ENCODE measurements at regions not wholly inside any gene's neighbourhood (a gene's known extent, or its start where the extent isn't known, plus 50 kb on each side); places are given as distances from the start of the nearest gene placed in this dataset.
"Not testable (repeated sequence)": the region's sequence is repeated elsewhere in the genome, so short reads cannot be mapped to it uniquely, and the experiment has no call there.

GRCh38 chr2:122080871-122081270 is 325.4 kb downstream of the TSN start:
- Mint-ChIP-seq H3K4me3 (ENCODE audit: unreplicated experiment) (no peak overlapping the region), H3K27me3 (ENCODE audit: insufficient read depth, unreplicated experiment) (peaks cover 5% of the 10 kb centered on the region), H3K27ac (ENCODE audit: unreplicated experiment) (no peak overlapping the region), H3K36me3 (ENCODE audit: insufficient read depth, unreplicated experiment) (no peaks in the 10 kb centered on the region), H3K9me3 (ENCODE audit: unreplicated experiment) (no peaks in the 10 kb centered on the region), H3K4me1 (ENCODE audit: low read depth, unreplicated experiment) (no peaks in the 10 kb centered on the region)
- no peak for TF ChIP-seq CTCF (IDR thresholded peaks at IDR 0.05; ENCODE audit: insufficient read depth in 1 of 2, low read depth in 1 of 2, low read length in 1 of 2, severe bottlenecking in 1 of 2, unreplicated experiment in 1 of 2)
- intact Hi-C loops (cut with micrococcal nuclease; ENCODE audit: unreplicated experiment): no loop called here
- H3K4me3 ChIP-seq (ENCODE audit: low read depth, low read length): no peak overlapping the region
- DNase-seq: no peak
- ChIA-PET CTCF (no interaction called here), POLR2A (no interaction called here)
- no peaks in the 10 kb centered on the region for H3K27me3 ChIP-seq (replicated peaks; ENCODE audit: control insufficient read depth, insufficient read depth, low read length)
- no peaks in the 10 kb centered on the region for H3K4me1 ChIP-seq
- no peaks in the 10 kb centered on the region for H3K9me3 ChIP-seq
- no peaks in the 10 kb centered on the region for H3K36me3 ChIP-seq (ENCODE audit: control insufficient read depth, insufficient read depth, low read length)
- BruUV-seq (replicated peaks): no TSS peak

GRCh38 chr2:122081751-122082150 is 326.3 kb downstream of the TSN start:
- Mint-ChIP-seq H3K36me3 (ENCODE audit: insufficient read depth, unreplicated experiment) (no peaks in the 10 kb centered on the region), H3K4me3 (ENCODE audit: unreplicated experiment) (no peak overlapping the region), H3K9me3 (ENCODE audit: unreplicated experiment) (no peaks in the 10 kb centered on the region), H3K27me3 (ENCODE audit: insufficient read depth, unreplicated experiment) (peaks cover 7% of the 10 kb centered on the region), H3K27ac (ENCODE audit: unreplicated experiment) (no peak overlapping the region), H3K4me1 (ENCODE audit: low read depth, unreplicated experiment) (no peaks in the 10 kb centered on the region)
- no peaks in the 10 kb centered on the region for H3K9me3 ChIP-seq
- BruUV-seq (replicated peaks): no TSS peak
- intact Hi-C loops (cut with micrococcal nuclease; ENCODE audit: unreplicated experiment): no loop called here
- POLR2A ChIA-PET: no interaction called here
- no peaks in the 10 kb centered on the region for H3K4me1 ChIP-seq
- DNase-seq: no peak
- CTCF ChIA-PET: no interaction called here
- no peaks in the 10 kb centered on the region for H3K27me3 ChIP-seq (replicated peaks; ENCODE audit: control insufficient read depth, insufficient read depth, low read length)
- TF ChIP-seq CTCF (IDR thresholded peaks at IDR 0.05; ENCODE audit: insufficient read depth in 1 of 2, low read depth in 1 of 2, low read length in 1 of 2, severe bottlenecking in 1 of 2, unreplicated experiment in 1 of 2): no peak
- H3K36me3 ChIP-seq (ENCODE audit: control insufficient read depth, insufficient read depth, low read length): no peaks in the 10 kb centered on the region
- no peak overlapping the region for H3K4me3 ChIP-seq (ENCODE audit: low read depth, low read length)

GRCh38 chr2:122083256-122084048 is 328.0 kb downstream of the TSN start:
- TF ChIP-seq CTCF (IDR thresholded peaks at IDR 0.05; ENCODE audit: insufficient read depth in 1 of 2, low read depth in 1 of 2, low read length in 1 of 2, severe bottlenecking in 1 of 2, unreplicated experiment in 1 of 2): no peak
- Mint-ChIP-seq H3K9me3 (ENCODE audit: unreplicated experiment) (peaks cover 10% of the 10 kb centered on the region), H3K4me1 (ENCODE audit: low read depth, unreplicated experiment) (no peaks in the 10 kb centered on the region), H3K36me3 (ENCODE audit: insufficient read depth, unreplicated experiment) (no peaks in the 10 kb centered on the region), H3K27ac (ENCODE audit: unreplicated experiment) (no peak overlapping the region), H3K27me3 (ENCODE audit: insufficient read depth, unreplicated experiment) (peaks cover 9% of the 10 kb centered on the region), H3K4me3 (ENCODE audit: unreplicated experiment) (no peak overlapping the region)
- ChIA-PET POLR2A (no interaction called here), CTCF (no interaction called here)
- Histone ChIP-seq H3K9me3 (no peaks in the 10 kb centered on the region), H3K4me3 (ENCODE audit: low read depth, low read length) (no peak overlapping the region), H3K4me1 (no peaks in the 10 kb centered on the region), H3K27me3 (replicated peaks; ENCODE audit: control insufficient read depth, insufficient read depth, low read length) (no peaks in the 10 kb centered on the region), H3K36me3 (ENCODE audit: control insufficient read depth, insufficient read depth, low read length) (no peaks in the 10 kb centered on the region)
- BruUV-seq (replicated peaks): no TSS peak
- DNase-seq: no peak
- intact Hi-C loops (cut with micrococcal nuclease; ENCODE audit: unreplicated experiment): no loop called here

- peaks cover 14% of the 10 kb centered on the region for H3K27me3 Mint-ChIP-seq (ENCODE audit: insufficient read depth, unreplicated experiment)
- H3K4me3 ChIP-seq (ENCODE audit: low read depth, low read length); H3K36me3 Mint-ChIP-seq (ENCODE audit: insufficient read depth, unreplicated experiment); DNase-seq; H3K4me1 ChIP-seq; BruUV-seq (replicated peaks); H3K4me3 Mint-ChIP-seq (ENCODE audit: unreplicated experiment); H3K36me3 ChIP-seq (ENCODE audit: control insufficient read depth, insufficient read depth, low read length); H3K27ac Mint-ChIP-seq (ENCODE audit: unreplicated experiment); CTCF ChIA-PET; H3K27me3 ChIP-seq (replicated peaks; ENCODE audit: control insufficient read depth, insufficient read depth, low read length); intact Hi-C loops (cut with micrococcal nuclease; ENCODE audit: unreplicated experiment); H3K4me1 Mint-ChIP-seq (ENCODE audit: low read depth, unreplicated experiment); H3K9me3 ChIP-seq; POLR2A ChIA-PET: not testable (repeated sequence)
- peaks cover 24% of the 10 kb centered on the region for H3K9me3 Mint-ChIP-seq (ENCODE audit: unreplicated experiment)
Measured at GRCh38 chr2:122085672-122086071, 330.2 kb downstream of the TSN start.
